ENCODE measurements at regions not wholly inside any gene's neighbourhood (a gene's known extent, or its start where the extent isn't known, plus 50 kb on each side); places are given as distances from the start of the nearest gene placed in this dataset.

DNA sequence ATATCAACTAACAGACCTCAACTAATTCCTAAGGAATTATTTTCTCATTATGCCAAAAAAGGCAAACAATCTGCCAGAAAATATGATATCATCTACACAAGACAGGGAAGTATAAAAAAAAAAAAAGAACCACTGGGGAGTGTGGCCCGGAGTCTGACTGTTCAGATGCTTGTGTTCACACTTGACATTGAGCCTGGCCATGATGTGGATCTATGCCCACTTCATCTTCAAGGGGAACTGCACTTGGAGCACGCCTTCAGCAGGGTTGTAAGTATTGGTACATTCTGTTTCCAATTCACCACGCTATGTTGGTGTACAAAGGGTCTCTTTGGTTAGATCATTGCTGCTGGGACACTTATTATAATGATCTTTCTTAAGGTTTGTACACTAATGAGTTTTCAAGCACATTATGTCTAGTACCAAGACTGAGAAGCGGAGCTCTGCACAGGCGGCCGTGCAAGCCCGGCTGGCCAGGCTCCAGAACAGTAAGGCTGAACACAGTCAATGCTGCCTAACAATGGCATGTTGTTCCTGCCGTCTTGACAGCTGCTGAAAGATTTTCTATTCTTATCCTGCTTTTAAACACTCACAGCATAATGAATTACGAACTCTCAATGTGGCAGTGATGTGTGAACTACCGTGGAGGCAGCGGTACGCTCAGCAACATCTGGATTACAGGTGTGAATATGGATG, 788.4 kb upstream of the SOX11 start:
- TF ChIP-seq, protein P1, sequence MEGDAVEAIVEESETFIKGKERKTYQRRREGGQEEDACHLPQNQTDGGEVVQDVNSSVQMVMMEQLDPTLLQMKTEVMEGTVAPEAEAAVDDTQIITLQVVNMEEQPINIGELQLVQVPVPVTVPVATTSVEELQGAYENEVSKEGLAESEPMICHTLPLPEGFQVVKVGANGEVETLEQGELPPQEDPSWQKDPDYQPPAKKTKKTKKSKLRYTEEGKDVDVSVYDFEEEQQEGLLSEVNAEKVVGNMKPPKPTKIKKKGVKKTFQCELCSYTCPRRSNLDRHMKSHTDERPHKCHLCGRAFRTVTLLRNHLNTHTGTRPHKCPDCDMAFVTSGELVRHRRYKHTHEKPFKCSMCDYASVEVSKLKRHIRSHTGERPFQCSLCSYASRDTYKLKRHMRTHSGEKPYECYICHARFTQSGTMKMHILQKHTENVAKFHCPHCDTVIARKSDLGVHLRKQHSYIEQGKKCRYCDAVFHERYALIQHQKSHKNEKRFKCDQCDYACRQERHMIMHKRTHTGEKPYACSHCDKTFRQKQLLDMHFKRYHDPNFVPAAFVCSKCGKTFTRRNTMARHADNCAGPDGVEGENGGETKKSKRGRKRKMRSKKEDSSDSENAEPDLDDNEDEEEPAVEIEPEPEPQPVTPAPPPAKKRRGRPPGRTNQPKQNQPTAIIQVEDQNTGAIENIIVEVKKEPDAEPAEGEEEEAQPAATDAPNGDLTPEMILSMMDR (IDR thresholded peaks at IDR 0.05; ENCODE audit: insufficient read depth, low read length, poor library complexity, severe bottlenecking): no peak
- TF ChIP-seq EZH2phosphoT487 (conservative IDR thresholded peaks at IDR 0.05; ENCODE audit: low read length): no peak
